Ascending aorta (tissue), 2 donors: ENCODE measurements at regions not wholly inside any gene's neighbourhood (a gene's known extent, or its start where the extent isn't known, plus 50 kb on each side); places are given as distances from the start of the nearest gene placed in this dataset.

ENCODE experiments used
- DNase-seq, 2 donors: peaks; one replicate each; pipeline ENCODE4 v3.0.0-alpha.2; 2019; ENCODE audit warnings: low spot score in 2 of 2
- H3K27ac ChIP-seq, 2 donors: fragments of 200-600 bp; sonication (generic); one replicate each; pipeline ENCODE4 v1.5.1; 2016 to 2017; ENCODE audit warnings: mild to moderate bottlenecking in 1 of 2
- H3K27me3 ChIP-seq: fragments of 200-600 bp; sonication (generic); one replicate; pipeline ENCODE4 v1.5.1; 2017
- H3K36me3 ChIP-seq, 2 donors: fragments of 200-600 bp; sonication (generic); one replicate each; pipeline ENCODE4 v1.5.1; 2016
- H3K4me1 ChIP-seq, 2 donors: fragments of 200-600 bp; sonication (generic); one replicate each; pipeline ENCODE4 v1.5.1; 2016 to 2017; ENCODE audit warnings: mild to moderate bottlenecking in 1 of 2
- H3K4me3 ChIP-seq, 2 donors: fragments of 200-600 bp; sonication (generic); one replicate each; pipeline ENCODE4 v1.5.1; 2016 to 2017; ENCODE audit warnings: mild to moderate bottlenecking in 1 of 2
- H3K9me3 ChIP-seq, 2 donors: fragments of 200-600 bp; sonication (generic); one replicate each; pipeline ENCODE4 v1.5.1; 2016
- CTCF ChIP-seq, 3 experiments: fragments of 200-600 bp in 2 of 3; fragments of 450-650 bp in 1 of 3; sonication (generic) in 2 of 3; IDR thresholded peaks; one replicate each; pipeline ENCODE4 v1.5.1; 2016 to 2019; ENCODE audit warnings: antibody characterized with exemption in 3 of 3, mild to moderate bottlenecking in 1 of 3, moderate library complexity in 1 of 3
- intact Hi-C: fragments of 100-400 bp; cut with DNase I; formaldehyde crosslinking; loops from one replicate; pipeline ENCODE4 v1.15.1; 2023

GRCh38 chr5:159605585-159605984 is 275.3 kb upstream of the IL12B start:
- Histone ChIP-seq H3K4me1 (peaks cover 0 to 14% of the 10 kb centered on the region in 2 donors), H3K36me3 (no peaks in the 10 kb centered on the region), H3K9me3 (peaks cover 4 to 5% of the 10 kb centered on the region in 2 donors), H3K4me3 (no peak overlapping the region), H3K27me3 (no peaks in the 10 kb centered on the region), H3K27ac (peak overlapping the region; percentile 1 to 3)
- no peak for TF ChIP-seq CTCF (IDR thresholded peaks at IDR 0.05)
- intact Hi-C loops: loop anchor here (5.0 kb wide), 1 partner anchor 312 kb away; the partner anchor contains the start of gene ADRA1B
- DNase-seq: peak in 1 of 2 donors; percentile 64

DNA sequence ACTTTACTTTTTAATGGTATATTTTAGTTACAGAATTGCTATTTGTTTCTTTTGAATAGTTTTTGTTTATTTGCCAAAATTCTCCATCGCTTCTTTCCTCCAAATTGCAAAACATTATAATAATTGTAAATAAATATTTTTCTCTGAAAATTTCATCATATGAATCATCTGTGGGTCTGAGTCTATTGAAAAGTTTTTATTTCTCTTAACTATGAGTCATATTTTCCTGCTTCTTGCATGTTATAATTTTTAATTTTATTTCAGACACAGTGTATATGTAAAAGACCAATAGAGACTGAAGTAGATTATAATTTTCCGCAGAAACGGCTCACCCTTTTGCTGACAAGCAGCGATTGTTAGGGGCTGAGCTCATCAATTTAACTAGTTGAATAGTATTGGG is 279.1 kb upstream of the IL12B start:
- Histone ChIP-seq H3K4me1 (peaks cover 0 to 14% of the 10 kb centered on the region in 2 donors), H3K4me3 (no peak overlapping the region), H3K36me3 (no peaks in the 10 kb centered on the region), H3K9me3 (peaks cover 4 to 5% of the 10 kb centered on the region in 2 donors), H3K27ac (no peak overlapping the region), H3K27me3 (no peaks in the 10 kb centered on the region)
- TF ChIP-seq CTCF (IDR thresholded peaks at IDR 0.05): no peak
- intact Hi-C loops: loop anchor here (5.0 kb wide), 1 partner anchor 308 kb away; the partner anchor contains the start of gene ADRA1B
- DNase-seq: no peak

DNA sequence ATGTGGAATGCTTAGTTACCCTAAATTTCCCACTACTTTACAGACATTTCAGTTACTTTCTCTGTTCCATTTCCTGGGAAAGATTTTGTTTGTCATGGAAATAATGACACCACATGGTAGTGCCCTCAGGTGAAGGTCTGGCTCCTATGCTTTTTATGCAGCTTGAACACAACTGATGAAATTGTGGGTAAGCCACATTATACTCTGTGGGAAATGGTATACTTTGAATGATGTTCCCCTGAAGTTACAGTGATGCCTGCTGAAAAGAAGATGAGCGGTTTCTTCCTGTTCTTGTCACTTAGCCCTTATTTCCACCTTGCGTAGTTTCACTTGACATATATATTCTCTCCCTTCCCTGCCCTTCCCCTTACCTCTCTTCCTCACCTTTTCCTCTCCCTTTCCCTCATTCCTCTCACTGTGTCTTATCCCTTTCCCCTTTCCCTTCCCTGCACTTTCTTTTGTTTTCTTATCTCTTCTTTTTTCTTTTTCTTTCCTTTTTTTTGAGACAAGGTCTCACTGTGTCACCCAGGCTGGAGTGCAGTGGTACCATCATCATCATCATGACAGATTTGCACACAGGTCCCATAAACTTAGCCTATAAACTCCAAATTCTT is 280.8 kb upstream of the IL12B start:
- Histone ChIP-seq H3K36me3 (no peaks in the 10 kb centered on the region), H3K4me3 (no peak overlapping the region), H3K27me3 (no peaks in the 10 kb centered on the region), H3K27ac (no peak overlapping the region), H3K4me1 (no peaks in the 10 kb centered on the region), H3K9me3 (peaks cover 4 to 5% of the 10 kb centered on the region in 2 donors)
- intact Hi-C loops: no loop called here
- no peak for DNase-seq
- no peak for TF ChIP-seq CTCF (IDR thresholded peaks at IDR 0.05)

DNA sequence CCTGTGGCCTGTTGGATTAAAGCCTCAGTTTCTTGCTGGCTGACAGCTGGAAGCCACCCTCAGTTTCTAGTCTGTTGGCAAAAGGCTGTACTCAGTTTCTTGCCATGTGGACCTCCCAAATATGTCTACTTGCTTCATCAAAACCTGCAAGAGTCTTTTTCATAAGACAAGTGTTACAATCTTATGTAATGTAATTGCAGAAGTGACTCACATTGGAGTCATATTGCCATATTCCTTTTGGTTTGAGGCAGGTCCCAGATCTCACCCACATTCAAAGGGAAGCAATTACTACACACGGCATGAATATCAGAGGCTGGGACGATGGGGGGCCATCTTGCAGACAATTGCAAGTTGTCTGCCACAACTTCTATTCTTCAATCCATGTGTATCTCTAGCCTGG is 286.7 kb upstream of the IL12B start:
- intact Hi-C loops: no loop called here
- no peak for DNase-seq
- Histone ChIP-seq H3K27ac (no peak overlapping the region), H3K27me3 (no peaks in the 10 kb centered on the region), H3K4me1 (peaks cover 0 to 3% of the 10 kb centered on the region in 2 donors), H3K9me3 (no peaks in the 10 kb centered on the region), H3K4me3 (no peak overlapping the region), H3K36me3 (no peaks in the 10 kb centered on the region)
- no peak for TF ChIP-seq CTCF (IDR thresholded peaks at IDR 0.05)

GRCh38 chr5:159619826-159620225 is 289.5 kb upstream of the IL12B start:
- DNase-seq: no peak
- Histone ChIP-seq H3K9me3 (no peaks in the 10 kb centered on the region), H3K4me3 (no peak overlapping the region), H3K27ac (peak overlapping the region in 1 of 2 donors; percentile 19), H3K36me3 (no peaks in the 10 kb centered on the region), H3K27me3 (no peaks in the 10 kb centered on the region), H3K4me1 (peaks cover 0 to 3% of the 10 kb centered on the region in 2 donors)
- no peak for TF ChIP-seq CTCF (IDR thresholded peaks at IDR 0.05)
- intact Hi-C loops: no loop called here
